ENCODE measurements at regions not wholly inside any gene's neighbourhood (a gene's known extent, or its start where the extent isn't known, plus 50 kb on each side); places are given as distances from the start of the nearest gene placed in this dataset.

- Histone ChIP-seq H3K4me1 (ENCODE audit: low read depth) (peaks cover 7% of the 10 kb centered on the region), H3K9me3 (ENCODE audit: low read depth) (no peaks in the 10 kb centered on the region)
- TF ChIP-seq CTCF (IDR thresholded peaks at IDR 0.05; ENCODE audit: low read depth, low read length) = no peak
Measured at GRCh38 chr1:67582625-67583461, 102.2 kb upstream of the GADD45A start.

GRCh38 chr1:67583462-67583950, 101.5 kb upstream of the GADD45A start:
- Histone ChIP-seq H3K9me3 (ENCODE audit: low read depth) (no peaks in the 10 kb centered on the region), H3K27me3 (no peaks in the 10 kb centered on the region), H3K4me3 (no peak overlapping the region), H3K27ac (peak overlapping the region; percentile 7), H3K4me1 (ENCODE audit: low read depth) (peaks cover 7% of the 10 kb centered on the region), H3K36me3 (no peaks in the 10 kb centered on the region)
- DNase-seq (ENCODE audit: low read depth in 1 of 2, low spot score in 1 of 2) = peak in 1 of 2 donors; percentile 78
- TF ChIP-seq CTCF (IDR thresholded peaks at IDR 0.05; ENCODE audit: low read depth, low read length) = no peak

More at GRCh38 chr1:67582625-67583461, 102.2 kb upstream of the GADD45A start:
- H3K27me3 ChIP-seq = no peaks in the 10 kb centered on the region
- no peak overlapping the region for H3K4me3 ChIP-seq
- H3K36me3 ChIP-seq = no peaks in the 10 kb centered on the region
- DNase-seq (ENCODE audit: low read depth in 1 of 2, low spot score in 1 of 2) = peak in 1 of 2 donors; percentile 51
- peak overlapping the region; percentile 7 for H3K27ac ChIP-seq

- TF ChIP-seq CTCF (IDR thresholded peaks at IDR 0.05; ENCODE audit: low read depth, low read length) = no peak
- no peaks in the 10 kb centered on the region for H3K9me3 ChIP-seq (ENCODE audit: low read depth)
- no peaks in the 10 kb centered on the region for H3K36me3 ChIP-seq
- H3K4me1 ChIP-seq (ENCODE audit: low read depth) = peaks cover 14% of the 10 kb centered on the region
- H3K27ac ChIP-seq = no peak overlapping the region
- no peak overlapping the region for H3K4me3 ChIP-seq
- no peak for DNase-seq (ENCODE audit: low read depth in 1 of 2, low spot score in 1 of 2)
- H3K27me3 ChIP-seq = no peaks in the 10 kb centered on the region
Measured at GRCh38 chr1:67584938-67585337, 100.1 kb upstream of the GADD45A start.

- DNase-seq (ENCODE audit: low read depth in 1 of 2, low spot score in 1 of 2) = peak in 1 of 2 donors; percentile 58
- H3K27me3 ChIP-seq = no peaks in the 10 kb centered on the region
- no peak for TF ChIP-seq CTCF (IDR thresholded peaks at IDR 0.05; ENCODE audit: low read depth, low read length)
Measured at GRCh38 chr1:67586596-67586995, 98.4 kb upstream of the GADD45A start.

GRCh38 chr1:67588178-67588855, 96.7 kb upstream of the GADD45A start:
- Histone ChIP-seq H3K27ac (no peak overlapping the region), H3K27me3 (no peaks in the 10 kb centered on the region), H3K4me1 (ENCODE audit: low read depth) (peaks cover 21% of the 10 kb centered on the region), H3K4me3 (no peak overlapping the region), H3K36me3 (no peaks in the 10 kb centered on the region), H3K9me3 (ENCODE audit: low read depth) (no peaks in the 10 kb centered on the region)
- DNase-seq (ENCODE audit: low read depth in 1 of 2, low spot score in 1 of 2) = no peak
- TF ChIP-seq CTCF (IDR thresholded peaks at IDR 0.05; ENCODE audit: low read depth, low read length) = no peak

More at GRCh38 chr1:67586596-67586995, 98.4 kb upstream of the GADD45A start:
- Histone ChIP-seq H3K27ac (no peak overlapping the region), H3K9me3 (ENCODE audit: low read depth) (no peaks in the 10 kb centered on the region), H3K36me3 (no peaks in the 10 kb centered on the region), H3K4me3 (no peak overlapping the region), H3K4me1 (ENCODE audit: low read depth) (peaks cover 22% of the 10 kb centered on the region)
